ENCODE measurements at regions not wholly inside any gene's neighbourhood (a gene's known extent, or its start where the extent isn't known, plus 50 kb on each side); places are given as distances from the start of the nearest gene placed in this dataset.

DNA sequence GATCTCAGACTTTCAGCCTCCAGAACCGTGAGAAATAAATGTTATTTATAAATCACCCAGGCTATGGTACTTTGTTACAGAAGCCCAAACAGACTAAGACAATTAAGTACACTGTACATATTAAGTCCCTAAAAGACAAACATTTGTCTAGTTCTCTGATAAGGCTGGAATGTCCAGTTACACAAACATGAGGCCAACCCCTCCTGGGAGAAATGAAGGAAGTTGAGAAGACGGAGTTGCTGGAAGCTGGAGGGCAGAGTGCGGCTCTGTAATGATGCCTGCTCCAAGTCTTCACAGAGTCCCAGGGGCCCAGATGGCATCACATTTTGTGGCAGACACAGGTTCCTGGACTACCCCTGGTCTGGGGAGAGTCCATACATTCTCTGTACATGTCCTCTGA, 79.2 kb upstream of the ST8SIA3 start:
- TF ChIP-seq, protein P1, sequence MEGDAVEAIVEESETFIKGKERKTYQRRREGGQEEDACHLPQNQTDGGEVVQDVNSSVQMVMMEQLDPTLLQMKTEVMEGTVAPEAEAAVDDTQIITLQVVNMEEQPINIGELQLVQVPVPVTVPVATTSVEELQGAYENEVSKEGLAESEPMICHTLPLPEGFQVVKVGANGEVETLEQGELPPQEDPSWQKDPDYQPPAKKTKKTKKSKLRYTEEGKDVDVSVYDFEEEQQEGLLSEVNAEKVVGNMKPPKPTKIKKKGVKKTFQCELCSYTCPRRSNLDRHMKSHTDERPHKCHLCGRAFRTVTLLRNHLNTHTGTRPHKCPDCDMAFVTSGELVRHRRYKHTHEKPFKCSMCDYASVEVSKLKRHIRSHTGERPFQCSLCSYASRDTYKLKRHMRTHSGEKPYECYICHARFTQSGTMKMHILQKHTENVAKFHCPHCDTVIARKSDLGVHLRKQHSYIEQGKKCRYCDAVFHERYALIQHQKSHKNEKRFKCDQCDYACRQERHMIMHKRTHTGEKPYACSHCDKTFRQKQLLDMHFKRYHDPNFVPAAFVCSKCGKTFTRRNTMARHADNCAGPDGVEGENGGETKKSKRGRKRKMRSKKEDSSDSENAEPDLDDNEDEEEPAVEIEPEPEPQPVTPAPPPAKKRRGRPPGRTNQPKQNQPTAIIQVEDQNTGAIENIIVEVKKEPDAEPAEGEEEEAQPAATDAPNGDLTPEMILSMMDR (IDR thresholded peaks at IDR 0.05; ENCODE audit: unreplicated experiment), result no peak
- H3K27me3 Mint-ChIP-seq (ENCODE audit: unreplicated experiment), result peaks cover 2% of the 10 kb centered on the region
- no peak overlapping the region for H3K4me3 Mint-ChIP-seq (ENCODE audit: unreplicated experiment)
- no peak for DNase-seq (ENCODE audit: low spot score)
- no peak overlapping the region for H3K27ac Mint-ChIP-seq (ENCODE audit: unreplicated experiment)
- H3K36me3 Mint-ChIP-seq (ENCODE audit: low read depth, unreplicated experiment), result no peaks in the 10 kb centered on the region
- no peaks in the 10 kb centered on the region for H3K4me1 Mint-ChIP-seq (ENCODE audit: unreplicated experiment)
- no peaks in the 10 kb centered on the region for H3K9me3 Mint-ChIP-seq (ENCODE audit: unreplicated experiment)

DNA sequence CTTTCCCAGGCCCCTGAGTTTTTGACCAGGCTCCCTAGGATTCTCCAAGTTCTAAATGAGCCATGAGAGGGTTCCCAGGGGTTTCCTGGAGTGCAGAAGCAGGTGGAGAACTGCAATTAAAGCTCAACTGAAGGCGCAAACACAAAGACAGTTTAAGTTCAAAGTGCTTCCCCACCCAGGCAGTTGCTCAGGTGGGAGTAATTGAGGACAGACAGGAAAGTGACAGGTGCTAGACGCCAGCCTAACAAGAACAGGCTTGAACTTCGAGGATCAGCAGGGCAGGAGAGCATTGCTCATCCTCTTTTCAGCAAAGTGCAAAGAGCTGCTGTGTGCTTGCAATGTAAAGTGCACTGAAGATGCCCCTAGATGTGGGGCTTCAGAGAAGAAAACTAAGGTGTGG, 77.2 kb upstream of the ST8SIA3 start:
- Mint-ChIP-seq H3K27me3 (ENCODE audit: unreplicated experiment) (peaks cover 2% of the 10 kb centered on the region), H3K4me3 (ENCODE audit: unreplicated experiment) (no peak overlapping the region), H3K27ac (ENCODE audit: unreplicated experiment) (no peak overlapping the region), H3K36me3 (ENCODE audit: low read depth, unreplicated experiment) (no peaks in the 10 kb centered on the region), H3K9me3 (ENCODE audit: unreplicated experiment) (no peaks in the 10 kb centered on the region), H3K4me1 (ENCODE audit: unreplicated experiment) (no peaks in the 10 kb centered on the region)
- DNase-seq (ENCODE audit: low spot score), result no peak
- TF ChIP-seq, protein P1 (IDR thresholded peaks at IDR 0.05; ENCODE audit: unreplicated experiment), result no peak

- peaks cover 2% of the 10 kb centered on the region for H3K27me3 Mint-ChIP-seq (ENCODE audit: unreplicated experiment)
- H3K9me3 Mint-ChIP-seq (ENCODE audit: unreplicated experiment), result no peaks in the 10 kb centered on the region
- DNase-seq (ENCODE audit: low spot score), result no peak
- TF ChIP-seq, protein P1 (IDR thresholded peaks at IDR 0.05; ENCODE audit: unreplicated experiment), result no peak
- no peak overlapping the region for H3K4me3 Mint-ChIP-seq (ENCODE audit: unreplicated experiment)
- H3K36me3 Mint-ChIP-seq (ENCODE audit: low read depth, unreplicated experiment), result no peaks in the 10 kb centered on the region
- no peaks in the 10 kb centered on the region for H3K4me1 Mint-ChIP-seq (ENCODE audit: unreplicated experiment)
- H3K27ac Mint-ChIP-seq (ENCODE audit: unreplicated experiment), result no peak overlapping the region
These were observed 75.5 kb upstream of the ST8SIA3 start for GRCh38 chr18:57276829-57277228.

DNA sequence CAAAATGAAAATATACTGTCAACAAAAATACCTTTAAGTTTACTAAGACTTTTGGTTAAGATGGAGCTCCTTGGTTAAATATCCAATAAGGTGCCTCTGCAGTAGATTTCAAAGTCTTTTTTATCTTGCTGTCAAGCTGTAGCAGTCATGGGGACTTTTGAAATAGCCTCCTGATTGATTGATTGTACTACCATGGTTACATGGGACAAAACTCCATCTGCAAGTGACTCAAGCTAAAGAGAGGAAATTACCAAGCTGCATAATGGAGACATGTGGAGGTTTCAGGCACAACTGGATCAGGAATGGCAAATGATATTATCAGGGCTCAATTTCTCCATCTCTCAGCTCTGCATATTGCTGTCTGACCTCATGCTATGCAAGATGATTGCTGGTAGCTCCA, 73.4 kb upstream of the ST8SIA3 start:
- TF ChIP-seq, protein P1 (IDR thresholded peaks at IDR 0.05; ENCODE audit: unreplicated experiment), result no peak
- H3K27ac Mint-ChIP-seq (ENCODE audit: unreplicated experiment), result no peak overlapping the region
- H3K4me3 Mint-ChIP-seq (ENCODE audit: unreplicated experiment), result no peak overlapping the region
- no peaks in the 10 kb centered on the region for H3K36me3 Mint-ChIP-seq (ENCODE audit: low read depth, unreplicated experiment)
- H3K27me3 Mint-ChIP-seq (ENCODE audit: unreplicated experiment), result peaks cover 3% of the 10 kb centered on the region
- DNase-seq (ENCODE audit: low spot score), result no peak
- H3K4me1 Mint-ChIP-seq (ENCODE audit: unreplicated experiment), result no peaks in the 10 kb centered on the region
- no peaks in the 10 kb centered on the region for H3K9me3 Mint-ChIP-seq (ENCODE audit: unreplicated experiment)

- H3K9me3 Mint-ChIP-seq (ENCODE audit: unreplicated experiment), result no peaks in the 10 kb centered on the region
- peaks cover 3% of the 10 kb centered on the region for H3K27me3 Mint-ChIP-seq (ENCODE audit: unreplicated experiment)
- no peaks in the 10 kb centered on the region for H3K36me3 Mint-ChIP-seq (ENCODE audit: low read depth, unreplicated experiment)
- H3K27ac Mint-ChIP-seq (ENCODE audit: unreplicated experiment), result no peak overlapping the region
- DNase-seq (ENCODE audit: low spot score), result no peak
- TF ChIP-seq, protein P1 (IDR thresholded peaks at IDR 0.05; ENCODE audit: unreplicated experiment), result no peak
- no peaks in the 10 kb centered on the region for H3K4me1 Mint-ChIP-seq (ENCODE audit: unreplicated experiment)
- H3K4me3 Mint-ChIP-seq (ENCODE audit: unreplicated experiment), result no peak overlapping the region
These were observed 70.8 kb upstream of the ST8SIA3 start for GRCh38 chr18:57281519-57281918.
